ENCODE measurements at regions not wholly inside any gene's neighbourhood (a gene's known extent, or its start where the extent isn't known, plus 50 kb on each side); places are given as distances from the start of the nearest gene placed in this dataset.
"Not testable (repeated sequence)": the region's sequence is repeated elsewhere in the genome, so short reads cannot be mapped to it uniquely, and the experiment has no call there.

- Histone ChIP-seq H3K9me3 (peaks cover 0 to 6% (median 0%) of the 10 kb centered on the region in 3 donors), H3K36me3 (no peaks in the 10 kb centered on the region), H3K27me3 (no peaks in the 10 kb centered on the region), H3K27ac (no peak overlapping the region), H3K4me3 (no peak overlapping the region), H3K4me1 (peaks cover 0 to 4% (median 0%) of the 10 kb centered on the region in 3 donors)
- WGBS, 2 donors = 20 to 35% methylated on average over 1 of the region's 1 CpG
- no peak for DNase-seq
- intact Hi-C loops (cut with DNase I) = loop anchor here (10.0 kb wide), 1 partner anchor 262 kb away; no protein-coding TSS in a partner anchor
- TF ChIP-seq CTCF (IDR thresholded peaks at IDR 0.05) = no peak
- no peak for TF ChIP-seq POLR2A (IDR thresholded peaks at IDR 0.05)
Measured at GRCh38 chr17:53462393-53462811, 360.3 kb upstream of the KIF2B start.

GRCh38 chr17:53455943-53456342 lies 366.8 kb upstream of the KIF2B start:
- 48 to 58% methylated on average over 2 to 3 of the region's 3 CpGs for WGBS, 2 donors
- H3K4me3 ChIP-seq; H3K9me3 ChIP-seq; H3K27me3 ChIP-seq; H3K4me1 ChIP-seq; H3K27ac ChIP-seq; H3K36me3 ChIP-seq; DNase-seq; intact Hi-C loops (cut with DNase I): not testable (repeated sequence)

GRCh38 chr17:53454337-53454736 lies 368.4 kb upstream of the KIF2B start:
- 15 to 18% methylated on average over 2 of the region's 2 CpGs for WGBS, 2 donors
- Histone ChIP-seq H3K36me3 (no peaks in the 10 kb centered on the region), H3K4me3 (no peak overlapping the region), H3K27ac (no peak overlapping the region), H3K27me3 (no peaks in the 10 kb centered on the region), H3K4me1 (no peaks in the 10 kb centered on the region), H3K9me3 (peaks cover 0 to 6% (median 0%) of the 10 kb centered on the region in 3 donors)
- no peak for DNase-seq
- intact Hi-C loops (cut with DNase I) = no loop called here
- no peak for TF ChIP-seq POLR2A (IDR thresholded peaks at IDR 0.05)
- TF ChIP-seq CTCF (IDR thresholded peaks at IDR 0.05) = no peak

DNA sequence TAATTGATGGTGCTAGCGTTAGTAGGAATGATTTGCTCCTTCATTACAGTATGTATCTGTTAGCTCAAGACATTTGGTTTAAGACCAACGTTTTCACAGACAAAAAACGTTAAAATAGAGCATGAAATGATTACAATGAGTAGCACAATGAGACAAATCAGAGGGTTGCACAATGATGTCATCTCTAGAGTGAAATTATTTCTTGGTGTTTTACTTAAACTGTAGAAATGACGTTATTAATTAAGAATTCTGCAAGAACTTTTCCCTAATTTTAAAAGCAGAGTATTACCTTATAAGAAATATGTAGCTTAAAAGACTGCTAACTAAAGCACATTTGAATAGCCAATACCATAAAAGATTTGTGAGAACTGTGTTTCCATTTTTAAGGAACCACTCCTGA lies 373.4 kb upstream of the KIF2B start:
- TF ChIP-seq POLR2A (IDR thresholded peaks at IDR 0.05) (no peak), CTCF (IDR thresholded peaks at IDR 0.05) (no peak)
- 34 to 46% methylated on average over 4 of the region's 4 CpGs for WGBS, 2 donors
- no peaks in the 10 kb centered on the region for H3K9me3 ChIP-seq
- H3K27ac ChIP-seq = no peak overlapping the region
- intact Hi-C loops (cut with DNase I) = no loop called here
- H3K4me1 ChIP-seq = no peaks in the 10 kb centered on the region
- no peak for DNase-seq
- H3K36me3 ChIP-seq = no peaks in the 10 kb centered on the region
- H3K27me3 ChIP-seq = no peaks in the 10 kb centered on the region
- no peak overlapping the region for H3K4me3 ChIP-seq

DNA sequence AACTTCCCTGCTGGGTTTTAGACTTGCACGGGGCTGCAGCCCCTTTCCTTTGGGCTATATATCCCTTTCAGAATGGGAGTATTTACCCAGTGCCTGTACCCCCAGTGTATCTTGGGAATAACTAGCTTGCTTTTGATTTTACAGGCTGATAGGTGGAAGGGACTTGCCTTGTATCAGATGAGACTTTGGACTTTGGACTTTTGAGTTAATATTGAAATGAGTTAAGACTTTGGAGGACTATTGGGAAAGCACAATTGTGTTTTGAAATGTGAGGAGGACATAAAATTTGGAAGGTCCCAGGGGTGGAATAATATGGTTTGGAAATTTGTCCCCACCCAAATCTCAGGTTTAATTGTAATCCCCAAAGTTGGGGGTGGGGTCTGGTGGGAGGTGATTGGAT lies 393.8 kb upstream of the KIF2B start:
- WGBS, 2 donors = 57 to 64% methylated on average over 1 of the region's 1 CpG
- no peak for TF ChIP-seq POLR2A (IDR thresholded peaks at IDR 0.05)
- TF ChIP-seq CTCF (IDR thresholded peaks at IDR 0.05) = no peak
- H3K4me1 ChIP-seq = no peaks in the 10 kb centered on the region
- H3K9me3 ChIP-seq = no peaks in the 10 kb centered on the region
- H3K36me3 ChIP-seq = no peaks in the 10 kb centered on the region
- H3K27me3 ChIP-seq = no peaks in the 10 kb centered on the region
- no peak overlapping the region for H3K27ac ChIP-seq
- no peak for DNase-seq
- no peak overlapping the region for H3K4me3 ChIP-seq
- intact Hi-C loops (cut with DNase I) = no loop called here

DNA sequence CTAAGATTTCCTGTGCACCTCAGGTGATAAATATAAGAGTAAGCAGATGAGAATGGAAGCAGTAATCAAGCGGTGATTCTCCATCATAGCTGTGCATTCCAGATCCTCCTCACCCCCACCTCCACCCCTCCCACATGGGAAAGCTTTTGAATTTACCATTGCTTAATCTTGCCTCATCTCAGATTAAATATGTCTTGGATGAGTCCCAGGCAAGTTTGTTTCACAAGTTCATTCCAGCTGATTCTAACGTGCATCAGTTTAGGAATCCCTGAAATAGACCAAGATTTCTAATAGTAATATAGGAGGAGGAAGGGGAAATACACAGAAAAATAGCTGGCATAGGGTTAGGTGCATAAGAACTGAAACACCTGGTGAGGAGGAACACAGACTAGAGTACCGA lies 396.2 kb upstream of the KIF2B start:
- 58 to 65% methylated on average over 3 of the region's 3 CpGs for WGBS, 2 donors
- intact Hi-C loops (cut with DNase I) = no loop called here
- H3K9me3 ChIP-seq = no peaks in the 10 kb centered on the region
- no peaks in the 10 kb centered on the region for H3K36me3 ChIP-seq
- H3K27me3 ChIP-seq = no peaks in the 10 kb centered on the region
- no peak overlapping the region for H3K4me3 ChIP-seq
- TF ChIP-seq POLR2A (IDR thresholded peaks at IDR 0.05) (no peak), CTCF (IDR thresholded peaks at IDR 0.05) (no peak)
- DNase-seq = no peak
- H3K27ac ChIP-seq = no peak overlapping the region
- H3K4me1 ChIP-seq = no peaks in the 10 kb centered on the region

Measured in esophagus squamous epithelium (tissue), 5 donors.